OCI-LY7 (cell line): ENCODE measurements at regions not wholly inside any gene's neighbourhood (a gene's known extent, or its start where the extent isn't known, plus 50 kb on each side); places are given as distances from the start of the nearest gene placed in this dataset.

Experiments used
- CTCF ChIP-seq: fragments of 200-600 bp; sonication (generic); conservative IDR thresholded peaks from 2 replicates; pipeline ENCODE4 v1.5.1; 2014; ENCODE audit warnings: mild to moderate bottlenecking, antibody characterized with exemption, low read length, moderate library complexity, mixed read lengths
- EZH2phosphoT487 ChIP-seq: fragments of 200-600 bp; sonication (generic); IDR thresholded peaks from 2 replicates; pipeline ENCODE4 v1.6.1; 2018; ENCODE audit warnings: low read depth, borderline replicate concordance, mild to moderate bottlenecking, mixed run types, antibody characterized with exemption, low read length, moderate library complexity, mixed read lengths

- TF ChIP-seq CTCF, result no peak
- no peak for TF ChIP-seq EZH2phosphoT487
Observed at GRCh38 chr2:67515538-67515937, 118.4 kb downstream of the ETAA1 start.
